ENCODE measurements at regions not wholly inside any gene's neighbourhood (a gene's known extent, or its start where the extent isn't known, plus 50 kb on each side); places are given as distances from the start of the nearest gene placed in this dataset.

DNA sequence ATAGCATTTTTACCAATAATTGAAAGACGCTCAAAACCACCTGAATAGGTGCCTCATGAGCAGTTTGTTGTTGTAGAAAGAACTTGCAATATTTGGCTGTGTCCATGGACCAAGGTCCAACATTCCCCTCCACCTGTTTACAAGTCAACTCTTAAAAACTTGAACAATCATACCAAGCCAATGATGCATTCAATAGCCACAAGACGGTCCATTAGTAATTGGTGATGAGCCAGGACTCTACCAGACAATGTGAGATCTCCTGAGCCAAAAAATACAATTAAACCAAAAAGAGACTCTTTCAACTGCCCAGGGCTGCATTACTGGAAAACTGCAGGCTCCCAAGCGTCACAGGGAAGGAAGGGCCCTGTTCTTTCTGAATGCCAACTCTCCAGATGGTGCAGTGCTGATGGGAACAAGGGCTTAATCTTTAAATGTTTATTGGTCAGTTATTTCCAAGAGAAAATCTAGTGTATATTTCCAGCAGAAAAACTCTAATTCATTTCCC lies 118.8 kb upstream of the EPB41L3 start:
- TF ChIP-seq, protein P1, sequence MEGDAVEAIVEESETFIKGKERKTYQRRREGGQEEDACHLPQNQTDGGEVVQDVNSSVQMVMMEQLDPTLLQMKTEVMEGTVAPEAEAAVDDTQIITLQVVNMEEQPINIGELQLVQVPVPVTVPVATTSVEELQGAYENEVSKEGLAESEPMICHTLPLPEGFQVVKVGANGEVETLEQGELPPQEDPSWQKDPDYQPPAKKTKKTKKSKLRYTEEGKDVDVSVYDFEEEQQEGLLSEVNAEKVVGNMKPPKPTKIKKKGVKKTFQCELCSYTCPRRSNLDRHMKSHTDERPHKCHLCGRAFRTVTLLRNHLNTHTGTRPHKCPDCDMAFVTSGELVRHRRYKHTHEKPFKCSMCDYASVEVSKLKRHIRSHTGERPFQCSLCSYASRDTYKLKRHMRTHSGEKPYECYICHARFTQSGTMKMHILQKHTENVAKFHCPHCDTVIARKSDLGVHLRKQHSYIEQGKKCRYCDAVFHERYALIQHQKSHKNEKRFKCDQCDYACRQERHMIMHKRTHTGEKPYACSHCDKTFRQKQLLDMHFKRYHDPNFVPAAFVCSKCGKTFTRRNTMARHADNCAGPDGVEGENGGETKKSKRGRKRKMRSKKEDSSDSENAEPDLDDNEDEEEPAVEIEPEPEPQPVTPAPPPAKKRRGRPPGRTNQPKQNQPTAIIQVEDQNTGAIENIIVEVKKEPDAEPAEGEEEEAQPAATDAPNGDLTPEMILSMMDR (IDR thresholded peaks at IDR 0.05), result no peak
- TF ChIP-seq POLR2A (IDR thresholded peaks at IDR 0.05), result no peak

All from lower leg skin (tissue), 3 donors.